GM13976 (cell line): ENCODE measurements at regions not wholly inside any gene's neighbourhood (a gene's known extent, or its start where the extent isn't known, plus 50 kb on each side); places are given as distances from the start of the nearest gene placed in this dataset.
"Not testable (repeated sequence)": the region's sequence is repeated elsewhere in the genome, so short reads cannot be mapped to it uniquely, and the experiment has no call there.

Experiments used
- DNase-seq: peaks from one replicate; pipeline ENCODE4 v3.0.0; 2012; ENCODE audit warnings: low spot score
- in situ Hi-C: fragments of 300-500 bp; cut with MboI; formaldehyde crosslinking; loops from one replicate; pipeline ENCODE4 v1.12.0; 2022; ENCODE audit warnings: low sequenced_read_pairs, mixed read lengths, inconsistent platforms; ENCODE audit not compliant: unreplicated experiment
- TF ChIP-seq, protein P1 (sequence below): IDR thresholded peaks from 2 replicates; pipeline ENCODE4 v1.5.1; 2012; ENCODE audit warnings: borderline replicate concordance, mild to moderate bottlenecking; ENCODE audit not compliant: insufficient read depth; ENCODE audit errors: extremely low read depth, missing control alignments, control extremely low read depth

DNA sequence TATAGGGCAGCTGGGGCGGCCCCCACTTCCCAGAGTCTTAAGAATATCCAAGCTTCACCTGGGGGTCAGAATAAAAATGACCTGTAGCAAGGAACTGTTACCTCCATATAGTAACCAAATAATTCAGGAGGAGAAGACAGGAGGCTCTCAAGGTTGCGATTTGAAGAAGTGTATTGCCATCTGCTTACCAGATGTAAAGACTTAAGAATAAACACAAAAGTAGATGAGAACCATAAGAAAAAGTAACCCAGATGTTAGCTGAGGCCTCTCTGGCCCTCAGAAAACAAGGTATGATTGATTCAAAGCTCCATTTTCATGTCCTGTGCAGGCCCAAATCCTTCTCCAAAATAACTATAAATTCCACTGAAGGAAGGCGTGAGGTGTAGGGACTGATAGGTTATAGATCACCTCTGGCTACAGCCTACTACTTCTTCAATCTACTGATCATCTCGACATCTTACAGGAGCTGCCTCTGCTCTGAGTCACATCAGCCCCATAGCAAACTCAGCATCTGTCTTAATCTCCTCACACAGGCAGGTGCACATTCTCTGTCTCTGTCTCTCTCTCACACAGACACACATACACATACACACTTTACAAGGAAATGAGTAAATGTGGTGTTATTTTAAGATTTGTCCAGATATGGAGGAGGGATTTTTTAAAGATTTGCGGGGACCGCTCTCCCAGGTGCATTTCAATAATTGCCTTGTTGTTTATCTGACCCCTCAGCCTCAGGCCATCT, 193.9 kb upstream of the EDNRA start:
- no peak for DNase-seq
- in situ Hi-C loops = no loop called here
- TF ChIP-seq, protein P1, sequence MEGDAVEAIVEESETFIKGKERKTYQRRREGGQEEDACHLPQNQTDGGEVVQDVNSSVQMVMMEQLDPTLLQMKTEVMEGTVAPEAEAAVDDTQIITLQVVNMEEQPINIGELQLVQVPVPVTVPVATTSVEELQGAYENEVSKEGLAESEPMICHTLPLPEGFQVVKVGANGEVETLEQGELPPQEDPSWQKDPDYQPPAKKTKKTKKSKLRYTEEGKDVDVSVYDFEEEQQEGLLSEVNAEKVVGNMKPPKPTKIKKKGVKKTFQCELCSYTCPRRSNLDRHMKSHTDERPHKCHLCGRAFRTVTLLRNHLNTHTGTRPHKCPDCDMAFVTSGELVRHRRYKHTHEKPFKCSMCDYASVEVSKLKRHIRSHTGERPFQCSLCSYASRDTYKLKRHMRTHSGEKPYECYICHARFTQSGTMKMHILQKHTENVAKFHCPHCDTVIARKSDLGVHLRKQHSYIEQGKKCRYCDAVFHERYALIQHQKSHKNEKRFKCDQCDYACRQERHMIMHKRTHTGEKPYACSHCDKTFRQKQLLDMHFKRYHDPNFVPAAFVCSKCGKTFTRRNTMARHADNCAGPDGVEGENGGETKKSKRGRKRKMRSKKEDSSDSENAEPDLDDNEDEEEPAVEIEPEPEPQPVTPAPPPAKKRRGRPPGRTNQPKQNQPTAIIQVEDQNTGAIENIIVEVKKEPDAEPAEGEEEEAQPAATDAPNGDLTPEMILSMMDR = no peak

DNA sequence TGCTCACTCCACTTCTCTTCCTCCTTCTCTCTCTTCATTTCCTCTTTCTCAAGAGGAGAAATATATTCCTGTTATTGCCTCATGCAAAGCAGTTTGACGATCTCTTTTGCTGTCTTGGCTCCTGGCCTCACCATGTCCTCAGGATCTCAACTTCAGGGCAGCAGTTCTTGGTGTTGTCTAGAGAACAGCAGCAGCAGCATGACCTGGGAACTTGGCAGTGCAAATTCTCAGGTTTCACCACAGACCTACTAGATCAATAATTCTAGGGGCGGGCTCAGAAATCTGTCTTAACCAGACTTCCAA, 193.4 kb upstream of the EDNRA start:
- TF ChIP-seq, protein P1 = no peak
- in situ Hi-C loops = no loop called here
- DNase-seq = no peak

DNA sequence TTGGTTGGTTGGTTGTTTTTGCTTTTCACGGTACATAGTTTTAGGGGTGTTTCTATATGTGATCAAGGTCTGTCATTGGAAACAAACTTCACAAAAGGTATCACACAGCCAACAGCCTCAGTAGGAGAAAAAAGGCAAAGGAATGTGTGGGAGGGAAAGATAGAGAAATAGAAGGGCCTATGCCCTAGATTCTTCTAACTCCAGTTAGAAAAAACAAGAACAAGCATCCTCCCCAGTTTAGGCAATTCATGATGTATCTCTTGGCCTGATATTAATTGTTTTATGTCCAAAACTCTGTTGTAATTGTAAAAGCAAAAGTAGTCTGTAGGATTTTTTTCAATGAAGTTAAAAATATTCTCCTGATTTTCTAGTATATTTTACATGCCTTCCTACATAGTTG, 192.4 kb upstream of the EDNRA start:
- DNase-seq = no peak
- in situ Hi-C loops = no loop called here
- TF ChIP-seq, protein P1 = no peak

DNA sequence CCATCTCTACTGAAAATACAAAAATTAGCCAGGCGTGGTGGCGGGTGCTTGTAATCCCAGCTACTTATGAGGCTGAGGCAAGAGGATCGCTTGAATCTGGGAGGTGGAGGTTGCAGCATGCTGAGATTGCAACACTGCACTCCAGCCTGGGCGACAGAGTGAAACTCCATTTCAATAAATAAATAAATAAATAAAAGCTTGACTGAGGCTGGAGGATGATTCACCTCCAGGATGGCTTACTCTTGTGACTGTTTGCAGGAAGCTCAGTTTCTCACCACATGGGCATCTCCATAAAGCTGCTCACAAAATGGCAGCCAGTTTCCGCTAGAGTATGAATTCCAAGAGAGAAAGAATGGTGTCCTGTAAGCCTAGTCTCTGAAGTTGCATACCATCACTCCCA, 191.7 kb upstream of the EDNRA start:
- in situ Hi-C loops = no loop called here
- DNase-seq = no peak
- TF ChIP-seq, protein P1 = no peak

DNA sequence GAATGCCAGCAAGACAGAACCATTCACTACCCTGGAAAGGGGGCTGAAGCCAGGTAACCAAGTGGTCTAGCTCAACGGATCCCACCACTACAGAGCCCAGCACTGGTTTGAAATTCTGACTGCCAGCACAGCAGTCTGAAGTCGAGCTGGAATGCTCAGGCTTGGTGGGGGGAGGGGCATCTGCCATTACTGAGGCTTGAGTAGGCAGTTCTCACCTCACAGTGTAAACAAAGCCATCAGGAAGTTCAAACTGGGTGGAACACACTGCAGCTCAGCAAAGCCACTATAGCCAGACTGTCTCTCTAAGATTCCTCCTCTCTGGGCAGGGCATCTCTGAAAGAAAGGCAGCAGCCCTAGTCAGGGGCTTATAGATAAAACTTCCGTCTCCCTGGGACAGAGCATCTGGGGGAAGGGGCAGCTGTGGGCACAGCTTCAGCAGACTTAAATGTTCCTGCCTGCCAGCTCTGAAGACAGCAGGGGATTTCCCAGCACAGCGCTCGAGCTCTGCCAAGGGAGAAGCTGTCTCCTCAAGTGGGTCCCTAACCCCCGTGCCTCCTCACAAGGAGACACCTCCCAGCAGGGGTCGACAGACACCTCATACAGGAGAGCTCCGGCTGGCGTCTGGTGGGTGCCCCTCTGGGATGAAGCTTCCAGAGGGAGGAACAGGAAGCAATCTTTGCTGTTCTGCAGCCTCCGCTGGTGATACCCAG, 188.1 kb upstream of the EDNRA start:
- DNase-seq, in situ Hi-C loops: not testable (repeated sequence)

DNA sequence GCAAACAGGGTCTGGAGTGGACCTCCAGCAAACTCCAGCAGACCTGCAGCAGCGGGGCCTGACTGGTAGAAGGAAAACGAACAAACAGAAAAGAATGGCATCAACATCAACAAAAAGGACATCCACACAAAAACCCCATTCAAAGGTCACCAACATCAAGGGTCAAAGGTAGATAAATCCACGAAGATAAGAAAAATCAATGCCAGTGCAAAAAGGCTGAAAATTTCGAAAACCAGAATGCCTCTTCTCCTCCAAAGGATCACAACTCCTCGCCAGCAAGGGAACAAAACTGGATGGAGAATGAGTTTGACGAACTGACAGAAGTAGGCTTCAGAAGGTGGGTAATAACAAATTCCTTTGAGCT, 187.6 kb upstream of the EDNRA start:
- DNase-seq, in situ Hi-C loops: not testable (repeated sequence)

DNA sequence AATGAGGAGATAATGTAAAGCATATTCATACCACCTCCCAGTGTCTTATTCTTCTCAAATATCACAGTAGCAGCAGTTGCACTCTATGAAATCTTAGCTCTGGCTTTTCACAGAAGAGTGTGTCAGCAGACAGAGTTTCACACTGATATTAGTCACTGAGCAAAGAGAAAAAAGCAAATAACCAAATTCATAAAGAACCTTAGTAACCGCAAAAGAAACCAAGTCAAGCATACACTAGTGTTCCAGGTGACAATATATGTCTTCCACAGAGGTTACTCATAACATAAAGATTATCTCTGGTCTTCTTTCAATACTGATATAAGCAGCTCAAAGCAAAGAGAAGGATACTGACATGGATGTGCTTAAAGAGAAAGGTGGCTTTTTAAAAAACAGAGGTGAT, 181.7 kb upstream of the EDNRA start:
- TF ChIP-seq, protein P1 = no peak
- DNase-seq = no peak
- in situ Hi-C loops = no loop called here

DNA sequence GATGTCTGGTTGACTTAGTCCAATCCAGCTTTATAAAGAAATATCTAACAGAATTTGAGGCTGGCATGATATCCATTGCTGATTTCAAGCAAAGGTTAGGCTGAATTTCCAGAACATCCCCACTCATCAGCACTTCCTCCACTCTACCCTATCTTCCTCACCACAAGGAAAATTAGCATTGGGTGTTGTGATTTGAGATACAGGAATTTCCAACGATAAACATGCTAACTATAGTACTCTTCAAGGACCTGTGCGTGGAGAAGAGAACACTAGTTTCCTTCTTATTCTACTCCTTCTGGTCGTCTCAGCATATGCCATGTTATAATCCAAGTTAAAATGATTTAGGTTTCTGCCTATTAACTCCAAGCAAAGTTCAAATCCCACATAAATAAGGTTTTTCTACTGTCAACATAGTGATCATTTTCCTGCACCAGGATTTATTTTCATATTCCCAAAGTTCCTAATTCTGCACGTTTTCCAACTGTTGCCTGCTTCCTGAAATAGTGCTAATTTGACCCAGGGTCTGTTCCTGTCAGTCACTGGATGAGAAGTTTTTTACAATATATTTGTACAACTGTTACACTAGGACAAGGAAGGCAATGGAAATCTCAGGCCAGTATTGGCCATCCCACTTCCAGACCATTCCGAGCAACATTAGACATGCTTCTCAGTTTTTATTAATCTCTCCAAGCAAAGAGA, 177.6 kb upstream of the EDNRA start:
- in situ Hi-C loops = no loop called here
- no peak for DNase-seq
- TF ChIP-seq, protein P1 = no peak
